HEK293T (cell line): ENCODE measurements at regions not wholly inside any gene's neighbourhood (a gene's known extent, or its start where the extent isn't known, plus 50 kb on each side); places are given as distances from the start of the nearest gene placed in this dataset.

ENCODE experiments used
- FOXK2 ChIP-seq: fragments of 450-650 bp; IDR thresholded peaks from 2 replicates; pipeline ENCODE4 v1.6.1; 2016; ENCODE audit warnings: mild to moderate bottlenecking
- LEF1 ChIP-seq: fragments of 450-650 bp; IDR thresholded peaks from 2 replicates; pipeline ENCODE4 v1.6.1; 2017; ENCODE audit warnings: mild to moderate bottlenecking, borderline replicate concordance
- SP1 ChIP-seq: fragments of 450-650 bp; IDR thresholded peaks from 2 replicates; pipeline ENCODE4 v1.6.1; 2017
- TARDBP ChIP-seq: fragments of 450-650 bp; IDR thresholded peaks from 2 replicates; pipeline ENCODE4 v1.6.1; 2016

DNA sequence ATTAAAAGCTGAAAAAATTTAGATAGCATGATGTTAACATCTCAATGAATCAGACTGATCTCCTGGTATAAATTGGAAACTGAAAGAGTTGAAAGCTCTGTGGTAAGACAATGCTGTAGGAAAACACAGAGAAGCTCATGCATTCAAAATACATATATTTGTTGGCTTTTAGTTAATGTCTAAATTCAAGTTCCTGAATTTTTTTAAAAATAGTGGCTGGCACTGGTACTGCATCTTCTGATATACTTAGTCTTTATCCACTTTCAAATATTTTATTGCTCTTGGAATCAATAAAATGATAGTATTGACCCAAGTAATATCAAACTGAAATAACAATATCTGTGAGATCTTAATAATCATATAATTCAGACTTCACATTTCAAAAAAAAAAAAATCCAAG, 151.4 kb upstream of the FIGN start:
- TF ChIP-seq TARDBP (no peak), LEF1 (no peak), FOXK2 (no peak), SP1 (no peak)
